Stimulated activated CD4-positive, alpha-beta T cell treated with anti-CD3 and anti-CD28 coated beads, Interleukin-2, amount 100 ng/mL, for 48 hours (primary cell): ENCODE measurements at regions not wholly inside any gene's neighbourhood (a gene's known extent, or its start where the extent isn't known, plus 50 kb on each side); places are given as distances from the start of the nearest gene placed in this dataset.
"Not testable (repeated sequence)": the region's sequence is repeated elsewhere in the genome, so short reads cannot be mapped to it uniquely, and the experiment has no call there.

Experiments used
- DNase-seq, 2 donors: peaks; one replicate each; pipeline ENCODE4 v3.0.0-alpha.2; 2020

DNA sequence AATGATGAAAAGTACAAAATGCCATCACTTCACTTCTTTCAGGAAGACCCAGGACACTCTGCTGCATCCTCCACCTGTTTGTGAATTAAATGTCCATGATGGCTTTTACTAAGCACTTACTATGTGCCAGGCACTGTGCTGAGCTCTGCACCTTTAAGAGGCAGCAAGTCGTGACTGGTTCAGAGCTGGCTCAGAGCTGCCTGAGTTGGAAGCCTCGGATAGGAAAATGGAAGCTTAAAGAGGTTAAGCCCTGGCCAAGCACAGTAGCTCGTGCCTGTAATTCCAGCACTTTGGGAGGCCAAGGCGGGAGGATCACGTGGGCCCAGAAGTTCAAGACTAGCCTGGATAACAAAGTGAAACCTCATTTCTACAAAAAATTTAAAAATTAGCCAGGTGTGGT, 95.6 kb downstream of the SNX5 start:
- no peak for DNase-seq

GRCh38 chr20:17872434-17872833, 96.2 kb downstream of the SNX5 start:
- DNase-seq: no peak

- DNase-seq: no peak
Observed at GRCh38 chr20:17871886-17872285, 96.7 kb downstream of the SNX5 start.

DNA sequence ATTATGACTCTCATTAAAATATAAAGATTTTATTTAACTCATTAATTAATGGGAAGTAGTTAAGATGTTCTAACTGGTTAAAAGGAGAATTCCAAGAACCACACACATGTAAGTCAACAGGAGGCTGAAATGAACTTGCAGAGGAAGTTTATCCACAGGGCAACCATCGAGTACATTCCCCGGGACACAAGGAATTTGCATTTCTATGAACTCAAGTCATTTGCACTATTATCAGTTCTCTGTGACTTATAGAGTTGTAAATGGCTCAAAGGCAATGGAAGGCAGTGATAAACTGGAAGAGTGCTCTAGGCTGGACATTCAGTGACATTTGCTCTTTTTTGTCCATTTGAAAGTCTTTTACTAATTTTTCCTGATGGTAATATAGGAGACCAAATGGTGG, 97.4 kb downstream of the SNX5 start:
- DNase-seq: no peak

DNA sequence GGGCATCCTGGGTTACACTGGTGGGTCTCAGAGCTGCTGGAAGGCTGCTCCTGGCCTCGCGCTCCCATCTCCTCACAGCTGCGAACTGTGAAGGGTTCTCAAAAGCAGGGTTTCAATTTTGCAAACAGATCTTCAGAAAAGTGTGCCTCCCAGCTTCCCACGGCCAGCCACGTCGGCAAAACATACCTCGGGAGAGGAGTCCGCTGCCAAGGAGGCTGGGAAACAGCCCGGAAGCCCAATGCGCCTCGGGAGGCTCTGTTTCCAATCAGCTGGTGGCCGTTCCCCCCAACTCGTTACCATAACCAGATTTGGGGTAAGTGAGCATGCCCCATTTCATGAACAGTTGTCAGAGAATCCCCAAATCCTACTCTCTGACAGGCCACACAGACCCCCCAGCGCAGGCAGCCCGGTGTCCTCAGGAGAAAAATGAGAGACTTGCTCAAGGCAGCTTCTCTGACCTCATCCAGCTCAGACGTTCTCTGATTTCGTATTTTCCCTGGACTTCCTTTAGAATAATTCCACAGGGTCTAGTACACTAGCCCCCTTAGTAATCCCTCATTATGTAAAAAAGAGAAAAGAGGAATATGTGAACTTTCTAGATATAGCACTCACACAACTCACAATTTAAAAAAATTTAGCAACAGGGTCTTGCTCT, 98.4 kb downstream of the SNX5 start:
- DNase-seq: no peak

DNA sequence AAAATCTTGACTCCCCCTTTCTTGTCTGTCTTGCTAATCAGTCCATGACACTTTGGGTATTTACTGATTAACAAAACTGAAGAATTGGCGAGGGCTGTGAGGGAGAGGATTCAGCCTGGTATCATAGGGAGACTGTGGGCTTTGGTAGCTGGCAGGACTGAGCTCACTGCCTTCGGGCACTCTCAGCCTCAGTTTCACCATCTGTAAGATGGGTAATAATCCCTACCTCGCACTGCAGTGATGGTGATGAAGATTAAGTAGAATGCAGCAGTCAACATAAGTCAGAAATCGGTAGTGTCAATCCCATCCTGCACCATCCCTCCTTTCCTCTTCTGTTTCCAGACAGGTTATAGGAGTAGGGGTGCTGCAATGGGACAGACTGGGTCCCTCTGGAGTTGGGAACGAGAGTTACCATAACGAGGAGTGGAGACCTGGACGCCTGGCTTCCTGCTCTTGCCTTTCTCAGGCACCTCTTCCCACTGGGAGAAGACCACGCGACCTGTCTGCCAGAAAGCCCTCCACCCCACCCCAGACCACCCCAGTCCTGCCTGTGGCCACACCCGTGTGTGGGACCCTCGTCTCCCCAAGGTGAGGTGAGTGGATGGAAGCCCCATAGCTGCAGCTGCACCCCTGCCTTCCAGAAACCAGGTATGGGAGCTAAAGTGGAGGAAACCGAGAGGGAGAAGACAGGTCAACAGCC, 99.1 kb downstream of the SNX5 start:
- no peak for DNase-seq

GRCh38 chr20:17868700-17869231, 99.8 kb downstream of the SNX5 start:
- DNase-seq: no peak

GRCh38 chr20:17868151-17868550, 100.4 kb downstream of the SNX5 start:
- DNase-seq: no peak

GRCh38 chr20:17867131-17867925, 101.3 kb downstream of the SNX5 start:
- DNase-seq: no peak

GRCh38 chr20:17866234-17867001, 102.2 kb downstream of the SNX5 start:
- no peak for DNase-seq

DNA sequence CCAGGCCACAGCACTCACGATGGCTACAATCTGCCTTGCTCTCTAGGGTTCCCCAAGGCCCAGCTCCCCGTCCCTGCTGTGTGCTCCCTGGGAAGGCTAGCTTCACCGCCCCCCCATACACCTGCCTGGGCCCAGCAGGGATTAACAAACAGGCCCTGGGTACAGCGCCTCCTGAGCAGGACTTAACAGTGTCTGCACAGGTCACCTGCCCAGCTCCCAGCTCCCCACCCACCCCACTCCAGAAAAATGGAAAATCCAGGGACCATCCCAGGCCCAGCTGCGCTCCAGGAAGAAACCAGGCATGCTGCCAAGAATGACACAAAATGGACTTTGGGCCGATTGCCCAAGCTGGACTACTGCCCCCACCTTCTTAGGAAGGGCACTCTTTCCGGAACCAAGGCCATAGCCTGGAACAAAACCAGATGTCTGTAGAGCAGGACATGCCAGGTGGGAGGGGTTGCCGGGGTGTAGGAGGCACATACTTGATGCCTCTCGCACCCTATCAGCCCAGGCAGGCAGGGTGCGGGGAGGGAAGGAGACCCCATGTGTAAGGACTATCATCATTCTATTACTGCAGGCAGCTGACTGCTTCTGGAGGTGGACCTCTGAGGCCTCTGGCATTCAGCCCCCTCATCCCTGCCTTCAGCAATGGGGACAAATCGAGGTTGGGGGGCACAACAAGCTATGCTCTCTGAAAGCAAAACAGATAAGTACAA, 104.9 kb downstream of the SNX5 start:
- DNase-seq: no peak

DNA sequence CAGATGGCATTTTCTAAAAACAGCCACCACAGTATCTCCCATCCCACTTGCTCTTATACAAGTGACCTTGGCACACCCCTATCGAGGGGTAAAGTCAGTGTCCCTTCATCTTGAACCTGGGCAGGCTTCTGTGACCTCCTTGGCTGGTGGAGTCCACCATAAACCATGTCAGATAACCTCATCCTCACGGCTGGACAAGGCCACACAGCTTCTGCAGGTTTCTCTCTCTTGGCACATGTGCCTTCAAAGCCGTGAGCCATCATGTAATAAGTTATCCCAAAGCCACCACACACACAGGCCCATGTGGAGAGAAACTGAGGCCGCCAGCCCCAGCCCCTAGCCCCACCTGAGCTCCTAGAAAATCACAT, 105.4 kb downstream of the SNX5 start:
- no peak for DNase-seq

DNA sequence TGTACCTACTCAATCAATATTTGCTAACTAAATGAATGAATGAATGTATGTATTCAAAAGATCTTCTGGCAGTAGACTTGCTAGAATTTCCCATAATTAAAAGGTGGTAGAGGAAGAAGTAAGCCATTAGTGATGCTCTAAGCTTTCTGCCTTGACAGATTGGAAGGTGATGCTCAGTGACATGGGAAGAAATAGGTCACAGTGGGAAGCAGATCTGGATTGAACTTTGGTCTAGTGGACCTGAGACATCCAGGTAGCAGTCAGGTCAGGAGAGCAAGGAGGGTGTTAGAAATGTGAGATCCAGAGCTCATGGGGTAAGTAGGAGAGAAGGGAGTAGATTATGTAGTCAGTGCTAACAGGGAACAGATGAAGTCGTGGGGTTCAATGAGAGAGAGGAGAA, 106.4 kb downstream of the SNX5 start:
- no peak for DNase-seq

DNA sequence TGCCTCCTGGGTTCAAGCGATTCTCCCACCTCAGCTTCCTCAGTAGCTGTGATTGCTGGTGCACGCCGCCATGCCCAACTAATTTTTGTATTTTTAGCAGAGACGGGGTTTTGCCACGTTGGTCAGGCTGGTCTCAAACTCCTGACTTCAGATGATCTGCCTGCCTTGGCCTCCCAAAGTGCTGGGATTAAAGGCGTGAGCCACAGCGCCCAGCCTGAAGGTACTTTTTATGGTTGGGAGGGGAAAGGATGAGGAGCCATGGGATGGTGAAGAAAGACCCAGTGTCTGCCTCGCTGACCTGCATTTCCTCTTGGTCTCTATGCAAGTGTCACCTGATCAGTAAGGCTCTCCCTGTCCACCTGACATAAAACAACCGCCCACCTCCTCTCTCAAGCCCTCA, 107.0 kb downstream of the SNX5 start:
- not testable (repeated sequence) for DNase-seq

- no peak for DNase-seq
Observed at GRCh38 chr20:17860301-17861197, 108.0 kb downstream of the SNX5 start.

DNA sequence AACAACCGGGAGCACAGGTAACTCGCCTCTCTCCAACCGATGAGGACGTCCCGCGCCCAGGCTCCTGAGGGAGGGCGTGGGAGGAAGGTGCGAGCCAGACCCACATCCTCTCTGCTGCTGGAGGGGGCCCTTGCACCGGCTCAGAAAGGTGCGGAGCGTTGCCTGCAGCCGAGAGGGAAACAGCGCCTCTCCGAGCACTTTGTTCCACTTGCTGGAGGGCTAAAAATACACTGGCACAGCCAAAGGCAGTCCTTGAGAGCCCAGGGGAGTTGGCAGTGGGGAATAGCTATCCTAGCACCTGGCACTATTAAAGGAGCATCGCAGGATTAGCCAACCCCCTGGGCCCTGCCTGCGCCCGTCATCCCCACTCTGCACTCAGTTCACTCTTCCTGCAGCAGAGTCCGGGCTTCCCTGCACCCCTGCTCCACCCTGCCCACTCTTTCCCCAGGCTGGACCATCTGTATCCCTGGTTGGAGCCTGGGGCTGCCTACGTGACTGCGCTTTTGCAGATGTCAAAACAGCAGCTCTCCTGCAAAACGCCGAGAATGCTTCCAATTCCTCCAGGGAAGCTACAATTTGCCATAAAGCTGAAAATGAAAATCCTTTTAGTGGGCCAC, 108.9 kb downstream of the SNX5 start:
- no peak for DNase-seq

DNA sequence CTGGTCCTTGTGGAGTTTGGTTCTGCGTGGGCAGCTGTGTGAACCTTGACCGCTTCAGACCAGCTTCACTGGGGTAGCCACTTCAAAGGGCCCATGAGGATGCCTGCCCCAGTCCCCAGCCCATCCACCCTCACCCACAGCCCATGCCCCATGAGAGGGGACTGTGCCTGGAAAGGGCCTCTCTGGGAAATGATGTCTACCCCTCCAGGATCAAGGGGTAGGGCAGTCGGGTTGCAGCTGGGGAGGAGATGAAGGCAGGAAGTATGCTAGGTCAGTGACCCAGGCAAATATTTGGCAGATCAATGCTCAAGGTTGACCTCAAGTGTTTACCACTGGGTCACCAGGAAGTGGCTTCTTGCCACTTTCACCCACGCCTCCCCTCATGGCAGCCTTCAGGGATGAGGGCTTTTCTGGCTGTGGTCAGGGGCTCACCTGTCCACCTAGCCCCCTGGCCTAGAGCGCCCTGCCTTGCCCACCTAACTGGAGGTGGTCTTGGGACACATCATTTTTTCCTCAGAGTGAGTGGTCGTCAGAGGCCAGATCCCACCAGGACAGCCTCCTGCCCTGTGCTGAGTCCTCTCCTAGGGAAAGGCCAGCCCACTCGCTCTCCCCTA, 109.5 kb downstream of the SNX5 start:
- DNase-seq: no peak

DNA sequence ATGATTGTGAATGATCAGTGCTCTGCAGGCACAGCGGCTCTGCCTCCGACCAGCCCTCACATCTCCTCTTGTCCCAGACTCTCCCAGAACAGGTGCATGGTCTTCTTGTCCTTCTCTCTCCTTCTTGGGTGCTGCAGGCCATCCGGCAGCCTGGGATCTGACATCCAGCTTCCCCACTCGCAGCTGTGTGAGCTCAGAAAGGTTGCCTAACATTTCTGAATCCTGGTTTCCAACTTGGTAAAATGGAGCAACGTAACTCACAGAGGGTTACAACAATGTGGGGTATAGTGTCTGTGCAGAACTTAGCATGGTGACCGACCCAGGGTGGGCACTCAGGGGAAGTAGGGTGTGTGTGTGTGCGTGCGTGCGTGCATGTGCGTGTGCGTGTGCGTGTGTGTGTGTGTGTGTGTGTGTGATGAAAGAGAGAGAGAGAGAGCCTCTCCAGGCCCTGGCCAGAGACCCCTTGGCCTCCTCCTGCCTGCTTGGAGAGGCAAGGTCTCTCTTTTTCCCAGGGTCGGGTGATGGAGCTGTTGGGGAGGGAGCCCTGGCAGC, 110.1 kb downstream of the SNX5 start:
- DNase-seq: no peak

GRCh38 chr20:17857639-17858449, 110.8 kb downstream of the SNX5 start:
- no peak for DNase-seq
